Astrocyte of the cerebellum (primary cell): ENCODE measurements at regions not wholly inside any gene's neighbourhood (a gene's known extent, or its start where the extent isn't known, plus 50 kb on each side); places are given as distances from the start of the nearest gene placed in this dataset.

Experiments
- DNase-seq: peaks from one replicate; pipeline ENCODE4 v3.0.0-alpha.2; 2011; ENCODE audit warnings: low read depth
- H3K4me3 ChIP-seq: 2 replicates; pipeline ENCODE4 v1.5.1; 2011; ENCODE audit warnings: mild to moderate bottlenecking, low read depth, low read length, moderate library complexity
- in situ Hi-C: cut with HindIII; loops from 2 replicates; pipeline ENCODE4 v1.10.0; 2017; ENCODE audit warnings: low sequenced_read_pairs
- TF ChIP-seq, protein P1 (sequence below): IDR thresholded peaks from 2 replicates; pipeline ENCODE4 v1.5.1; 2012; ENCODE audit warnings: low read length, low read depth, moderate library complexity, mild to moderate bottlenecking; ENCODE audit errors: missing control alignments

DNA sequence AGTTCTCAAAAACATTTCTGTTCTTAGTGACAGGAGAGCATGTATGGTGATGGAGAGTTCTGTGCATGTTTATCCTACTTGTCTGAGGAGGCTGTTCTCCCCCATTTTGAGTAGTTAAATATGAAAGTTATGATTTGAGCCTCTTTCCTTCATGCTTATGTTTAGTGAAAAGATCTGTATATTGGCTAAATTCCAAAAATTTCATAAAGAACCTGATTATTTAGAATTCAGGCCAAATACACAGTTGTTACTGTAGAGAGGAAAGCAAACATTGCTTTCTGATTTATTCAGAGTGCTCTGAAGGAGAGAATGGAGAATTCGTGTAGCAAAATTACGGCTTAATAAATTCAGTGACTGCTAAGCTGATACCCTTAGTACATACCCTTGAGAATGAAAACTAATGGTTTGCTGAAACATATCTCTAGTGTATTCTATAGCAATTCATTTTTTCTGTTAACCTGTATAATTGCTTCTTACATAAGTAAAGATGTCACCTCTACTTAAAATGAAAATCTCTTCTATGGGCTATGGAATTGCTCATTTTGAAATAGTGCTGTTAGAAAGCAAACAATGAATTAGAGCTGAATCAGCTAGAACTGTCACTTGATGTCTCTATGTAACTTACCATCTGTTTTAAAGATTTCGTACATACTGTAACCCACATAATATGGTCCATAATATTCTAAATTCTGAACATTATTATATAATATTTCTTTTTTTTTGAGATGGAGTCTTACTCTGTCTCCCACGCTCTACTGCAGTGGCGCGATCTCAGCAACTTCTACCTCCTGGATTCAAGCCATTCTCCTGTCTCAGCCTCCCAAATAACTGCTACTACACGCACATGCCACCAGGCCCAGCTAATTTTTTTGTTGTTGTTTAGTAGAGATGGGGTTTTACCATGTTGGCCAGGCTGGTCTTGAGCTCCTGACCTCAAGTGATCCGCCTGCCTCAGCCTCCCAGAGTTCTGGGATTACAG lies 417.0 kb upstream of the RGS6 start:
- DNase-seq = no peak
- no peak overlapping the region for H3K4me3 ChIP-seq
- in situ Hi-C loops = no loop called here
- TF ChIP-seq, protein P1, sequence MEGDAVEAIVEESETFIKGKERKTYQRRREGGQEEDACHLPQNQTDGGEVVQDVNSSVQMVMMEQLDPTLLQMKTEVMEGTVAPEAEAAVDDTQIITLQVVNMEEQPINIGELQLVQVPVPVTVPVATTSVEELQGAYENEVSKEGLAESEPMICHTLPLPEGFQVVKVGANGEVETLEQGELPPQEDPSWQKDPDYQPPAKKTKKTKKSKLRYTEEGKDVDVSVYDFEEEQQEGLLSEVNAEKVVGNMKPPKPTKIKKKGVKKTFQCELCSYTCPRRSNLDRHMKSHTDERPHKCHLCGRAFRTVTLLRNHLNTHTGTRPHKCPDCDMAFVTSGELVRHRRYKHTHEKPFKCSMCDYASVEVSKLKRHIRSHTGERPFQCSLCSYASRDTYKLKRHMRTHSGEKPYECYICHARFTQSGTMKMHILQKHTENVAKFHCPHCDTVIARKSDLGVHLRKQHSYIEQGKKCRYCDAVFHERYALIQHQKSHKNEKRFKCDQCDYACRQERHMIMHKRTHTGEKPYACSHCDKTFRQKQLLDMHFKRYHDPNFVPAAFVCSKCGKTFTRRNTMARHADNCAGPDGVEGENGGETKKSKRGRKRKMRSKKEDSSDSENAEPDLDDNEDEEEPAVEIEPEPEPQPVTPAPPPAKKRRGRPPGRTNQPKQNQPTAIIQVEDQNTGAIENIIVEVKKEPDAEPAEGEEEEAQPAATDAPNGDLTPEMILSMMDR = no peak

DNA sequence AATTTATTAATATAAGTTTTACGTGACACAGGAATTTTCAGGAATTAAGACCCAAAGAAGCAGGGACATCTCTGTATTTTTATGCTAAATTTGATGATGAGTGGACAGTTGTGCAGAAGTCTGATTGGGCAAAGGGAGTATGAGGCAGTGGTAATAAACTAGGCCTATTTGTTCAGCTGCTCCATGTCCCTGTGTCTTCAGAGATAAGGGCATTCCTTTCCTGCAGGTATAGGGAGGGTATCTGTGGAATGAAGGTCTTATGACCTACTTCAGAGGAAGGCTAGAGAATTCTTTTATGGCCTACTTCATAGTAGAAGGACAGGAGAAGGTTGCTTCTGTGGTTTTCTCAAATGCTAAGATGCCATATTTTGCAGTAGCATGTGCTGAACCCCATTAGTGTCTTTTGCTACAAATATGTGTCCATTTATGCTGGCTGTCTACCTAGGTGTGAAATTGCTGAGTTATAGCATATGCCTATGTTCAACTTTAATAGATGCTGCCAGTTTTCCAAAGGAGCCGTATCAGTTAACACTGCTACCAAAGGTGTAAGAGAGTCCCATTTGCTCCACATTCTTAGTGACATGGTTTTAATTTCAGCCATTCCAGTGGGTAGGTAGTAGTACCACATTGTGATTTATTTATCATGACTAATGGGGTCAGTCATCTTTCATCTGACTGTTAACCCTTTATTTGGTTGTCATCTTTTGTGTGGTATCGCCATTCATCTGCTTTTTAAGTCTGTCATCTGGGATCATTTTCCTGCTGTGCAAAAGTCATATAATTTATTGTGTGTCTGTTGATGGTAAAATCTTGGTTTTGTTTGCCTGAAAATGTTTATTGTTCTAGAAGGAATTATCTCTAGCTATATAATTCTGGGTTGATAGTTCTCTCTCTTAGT lies 410.7 kb upstream of the RGS6 start:
- no peak overlapping the region for H3K4me3 ChIP-seq
- in situ Hi-C loops = no loop called here
- TF ChIP-seq, protein P1 = no peak
- no peak for DNase-seq

DNA sequence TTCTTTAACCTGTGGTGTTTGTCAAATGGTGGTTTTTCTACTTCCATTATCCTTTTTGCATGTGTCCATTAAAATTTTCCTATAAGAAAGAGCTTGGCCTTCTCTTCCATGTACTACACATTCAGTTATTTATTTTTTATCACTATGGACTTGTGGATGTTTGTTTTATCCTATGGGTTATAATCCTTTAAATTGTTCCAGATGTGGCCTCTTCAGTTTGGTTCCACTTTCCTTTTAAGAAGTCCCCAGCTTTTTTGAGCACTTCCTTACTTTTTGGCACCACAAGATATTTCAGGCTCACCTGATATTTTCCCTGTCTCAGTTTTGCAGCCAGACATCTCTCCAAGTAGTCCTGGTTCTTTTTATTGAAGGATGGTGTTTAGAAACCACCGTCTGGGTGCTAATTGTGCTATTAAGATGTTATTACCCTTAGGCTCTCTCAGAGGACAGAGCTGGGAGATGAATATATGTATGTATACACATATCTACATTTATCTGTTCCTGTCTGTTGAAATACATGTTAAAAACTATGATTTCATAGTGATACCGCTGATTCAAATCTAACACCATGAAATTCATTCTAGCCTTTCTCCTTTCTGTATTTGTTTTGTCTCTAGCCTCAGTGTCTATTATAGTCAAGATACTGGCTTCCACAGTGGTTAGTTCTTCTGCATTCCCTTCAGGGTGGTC lies 408.5 kb upstream of the RGS6 start:
- no peak overlapping the region for H3K4me3 ChIP-seq
- TF ChIP-seq, protein P1 = no peak
- in situ Hi-C loops = no loop called here
- DNase-seq = no peak

DNA sequence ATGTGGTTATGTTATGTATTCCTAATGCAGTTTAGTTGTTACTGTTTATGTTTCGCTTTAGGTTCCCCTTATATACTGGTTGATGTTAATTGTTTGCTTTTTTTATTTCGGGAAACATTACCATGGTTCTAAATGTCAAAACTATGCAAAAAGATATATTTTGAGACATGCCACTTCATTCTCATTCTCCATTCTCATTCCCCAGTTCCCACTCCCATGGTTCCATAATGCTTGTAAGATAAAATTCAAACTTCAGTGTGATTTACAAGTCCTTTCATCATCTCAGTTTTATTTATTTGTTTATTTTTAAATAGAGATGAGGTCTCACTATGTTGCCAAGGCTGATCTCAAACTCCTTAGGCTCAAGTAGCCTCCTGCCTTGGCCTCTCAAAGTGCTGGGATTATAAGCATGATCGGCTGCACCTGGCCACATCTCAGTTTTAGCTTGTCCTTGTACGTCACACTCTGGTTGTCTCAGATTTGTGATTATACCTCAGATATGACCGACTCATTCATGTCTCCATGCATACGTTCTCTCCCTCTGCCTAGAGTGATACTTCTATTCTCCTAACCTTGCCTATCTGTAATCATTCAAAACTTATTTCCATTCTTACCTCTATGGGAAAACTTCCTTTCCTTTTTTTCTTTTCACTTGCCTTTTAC lies 407.8 kb upstream of the RGS6 start:
- no peak for DNase-seq
- TF ChIP-seq, protein P1 = no peak
- in situ Hi-C loops = no loop called here

DNA sequence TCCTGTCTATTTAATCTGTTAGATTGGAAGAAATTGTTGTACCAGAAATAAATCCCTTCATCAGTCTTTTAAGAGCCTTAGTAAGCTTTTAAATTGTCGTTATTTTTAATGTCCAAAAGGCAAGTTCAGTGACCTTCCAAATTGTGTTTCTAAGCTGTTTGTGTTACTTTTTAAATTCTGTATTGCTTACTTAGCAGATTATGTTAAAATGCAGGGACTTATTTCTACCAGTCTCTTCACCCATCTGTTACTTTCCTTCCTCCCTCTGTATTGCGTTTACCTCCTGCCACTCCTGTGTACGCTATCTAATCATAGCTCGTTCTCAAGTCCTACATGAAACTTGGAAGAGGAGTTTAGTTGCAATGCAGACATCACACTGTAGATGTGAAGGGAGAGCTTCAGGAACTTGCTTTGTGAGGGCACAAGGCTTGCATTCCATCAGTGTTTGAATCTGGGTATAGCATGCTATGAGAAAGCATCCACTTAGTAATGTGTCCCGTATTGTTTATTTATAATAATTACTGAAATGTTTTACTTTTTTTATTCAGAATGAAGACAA lies 406.5 kb upstream of the RGS6 start:
- TF ChIP-seq, protein P1 = no peak
- no peak overlapping the region for H3K4me3 ChIP-seq
- no peak for DNase-seq
- in situ Hi-C loops = no loop called here

More for the DNA sequence above, 407.8 kb upstream of the RGS6 start:
- no peak overlapping the region for H3K4me3 ChIP-seq
